ENCODE measurements at regions not wholly inside any gene's neighbourhood (a gene's known extent, or its start where the extent isn't known, plus 50 kb on each side); places are given as distances from the start of the nearest gene placed in this dataset.

GRCh38 chr5:74122175-74122574 is 496.2 kb downstream of the ARHGEF28 start:
- ATAC-seq (no peak), DNase-seq (no peak)
- peaks cover 0 to 12% (median 0%) of the 10 kb centered on the region in 12 donors for H3K9me3 ChIP-seq
- TF ChIP-seq CTCF (IDR thresholded peaks at IDR 0.05) = no peak
- no peak for TF ChIP-seq POLR2A (IDR thresholded peaks at IDR 0.05)
- H3K4me1 ChIP-seq = peaks cover 0 to 10% (median 0%) of the 10 kb centered on the region in 12 donors
- H3K27ac ChIP-seq = no peak overlapping the region
- H3K27me3 ChIP-seq = no peaks in the 10 kb centered on the region
- H3K4me3 ChIP-seq = no peak overlapping the region
- intact Hi-C loops (cut with DNase I) = loop anchor here in 1 of 10 donors (10.0 kb wide), 1 partner anchor 523 kb away; the partner anchor contains the start of gene ENC1
- WGBS, 4 donors = 65 to 76% (median 72%) methylated on average over 1 of the region's 1 CpG
- no peaks in the 10 kb centered on the region for H3K36me3 ChIP-seq

- TF ChIP-seq CTCF (IDR thresholded peaks at IDR 0.05) = no peak
- TF ChIP-seq POLR2A (IDR thresholded peaks at IDR 0.05) = no peak
- no peaks in the 10 kb centered on the region for H3K36me3 ChIP-seq
- H3K4me1 ChIP-seq = peaks cover 0 to 7% (median 0%) of the 10 kb centered on the region in 12 donors
- DNase-seq (no peak), ATAC-seq (no peak)
- no peak overlapping the region for H3K27ac ChIP-seq
- WGBS, 4 donors = 50 to 58% (median 57%) methylated on average over 3 of the region's 3 CpGs
- intact Hi-C loops (cut with DNase I) = loop anchor here in 1 of 10 donors (10.0 kb wide), 1 partner anchor 524 kb away; the partner anchor contains the start of gene ENC1
- no peaks in the 10 kb centered on the region for H3K27me3 ChIP-seq
- no peak overlapping the region for H3K4me3 ChIP-seq
- peaks cover 0 to 12% (median 0%) of the 10 kb centered on the region in 12 donors for H3K9me3 ChIP-seq
Measured at GRCh38 chr5:74120585-74120984, 494.6 kb downstream of the ARHGEF28 start.

GRCh38 chr5:74118071-74118470 is 492.1 kb downstream of the ARHGEF28 start:
- no peaks in the 10 kb centered on the region for H3K27me3 ChIP-seq
- intact Hi-C loops (cut with DNase I) = no loop called here
- 65 to 73% (median 70%) methylated on average over 2 of the region's 2 CpGs for WGBS, 4 donors

GRCh38 chr5:74116984-74117383 is 491.0 kb downstream of the ARHGEF28 start:
- WGBS, 4 donors = 70 to 74% (median 73%) methylated on average over 3 of the region's 3 CpGs
- DNase-seq = no peak

More at GRCh38 chr5:74118071-74118470, 492.1 kb downstream of the ARHGEF28 start:
- DNase-seq = no peak
- no peak overlapping the region for H3K27ac ChIP-seq
- no peak overlapping the region for H3K4me3 ChIP-seq
- ATAC-seq = no peak
- TF ChIP-seq POLR2A (IDR thresholded peaks at IDR 0.05) (no peak), CTCF (IDR thresholded peaks at IDR 0.05) (no peak)
- H3K9me3 ChIP-seq = peaks cover 0 to 12% (median 0%) of the 10 kb centered on the region in 12 donors
- no peaks in the 10 kb centered on the region for H3K36me3 ChIP-seq
- H3K4me1 ChIP-seq = no peaks in the 10 kb centered on the region

More at GRCh38 chr5:74116984-74117383, 491.0 kb downstream of the ARHGEF28 start:
- Histone ChIP-seq H3K4me3 (no peak overlapping the region), H3K27ac (no peak overlapping the region), H3K36me3 (no peaks in the 10 kb centered on the region), H3K9me3 (peaks cover 0 to 12% (median 0%) of the 10 kb centered on the region in 12 donors), H3K27me3 (no peaks in the 10 kb centered on the region), H3K4me1 (peaks cover 0 to 9% (median 0%) of the 10 kb centered on the region in 12 donors)
- TF ChIP-seq CTCF (IDR thresholded peaks at IDR 0.05) = no peak
- no peak for TF ChIP-seq POLR2A (IDR thresholded peaks at IDR 0.05)
- no peak for ATAC-seq
- intact Hi-C loops (cut with DNase I) = no loop called here
